Astrocyte (in vitro differentiated cells and primary cell): ENCODE measurements at regions not wholly inside any gene's neighbourhood (a gene's known extent, or its start where the extent isn't known, plus 50 kb on each side); places are given as distances from the start of the nearest gene placed in this dataset.
A peak's percentile ranks its signal among the peaks of the same experiment; 100 is the strongest.

ENCODE experiments used
- DNase-seq: peaks from one replicate; pipeline ENCODE4 v3.0.0-alpha.2; 2010; ENCODE audit warnings: low read depth
- FAIRE-seq: peaks from 2 replicates; lab custom pipeline; 2011; peaks lifted over from hg19 to GRCh38; lab: Jason Lieb, UNC
- H2AFZ ChIP-seq: 2 replicates; pipeline ENCODE4 v1.6.0; 2012; ENCODE audit warnings: low read depth, low read length, inconsistent platforms
- H3K27ac ChIP-seq: 2 replicates; pipeline ENCODE4 v1.5.1; 2011; ENCODE audit warnings: low read depth, low read length, inconsistent platforms
- H3K27me3 ChIP-seq: 2 replicates; pipeline ENCODE4 v1.6.0; 2011; ENCODE audit warnings: low read length, inconsistent platforms; ENCODE audit not compliant: insufficient read depth
- H3K36me3 ChIP-seq: 2 replicates; pipeline ENCODE4 v1.5.1; 2011; ENCODE audit warnings: low read length, inconsistent platforms; ENCODE audit not compliant: insufficient read depth
- H3K4me1 ChIP-seq: 2 replicates; pipeline ENCODE4 v1.5.1; 2011; ENCODE audit warnings: low read length, inconsistent platforms; ENCODE audit not compliant: insufficient read depth
- H3K4me2 ChIP-seq: 2 replicates; pipeline ENCODE4 v1.6.0; 2012; ENCODE audit warnings: low read length, inconsistent platforms
- H3K4me3 ChIP-seq: 2 replicates; pipeline ENCODE4 v1.5.1; 2011; ENCODE audit warnings: low read depth, mild to moderate bottlenecking, low read length, inconsistent platforms; ENCODE audit not compliant: insufficient read depth
- H3K79me2 ChIP-seq: 2 replicates; pipeline ENCODE4 v1.6.0; 2012; ENCODE audit warnings: mild to moderate bottlenecking, low read length, inconsistent platforms; ENCODE audit not compliant: insufficient read depth
- H3K9ac ChIP-seq: 2 replicates; pipeline ENCODE4 v1.6.0; 2012; ENCODE audit warnings: mild to moderate bottlenecking, low read length, inconsistent platforms
- H3K9me3 ChIP-seq: 2 replicates; pipeline ENCODE4 v1.5.1; 2012; ENCODE audit warnings: low read depth, mild to moderate bottlenecking, low read length, inconsistent platforms; ENCODE audit not compliant: insufficient read depth
- H4K20me1 ChIP-seq: 2 replicates; pipeline ENCODE4 v1.6.0; 2012; ENCODE audit warnings: low read length, inconsistent platforms; ENCODE audit not compliant: insufficient read depth
- H3K27ac Mint-ChIP-seq: one replicate; pipeline ENCODE4 v1.8.0; 2021; ENCODE audit warnings: mild to moderate bottlenecking, mixed read lengths; ENCODE audit not compliant: unreplicated experiment
- H3K27me3 Mint-ChIP-seq: one replicate; pipeline ENCODE4 v1.8.0; 2021; ENCODE audit warnings: low read depth, mixed read lengths; ENCODE audit not compliant: unreplicated experiment
- H3K36me3 Mint-ChIP-seq: one replicate; pipeline ENCODE4 v1.8.0; 2021; ENCODE audit warnings: low read depth, mixed read lengths; ENCODE audit not compliant: unreplicated experiment
- H3K4me1 Mint-ChIP-seq: one replicate; pipeline ENCODE4 v1.8.0; 2021; ENCODE audit warnings: low read depth, mixed read lengths; ENCODE audit not compliant: unreplicated experiment
- H3K4me3 Mint-ChIP-seq: one replicate; pipeline ENCODE4 v1.8.0; 2021; ENCODE audit warnings: mild to moderate bottlenecking, moderate library complexity, mixed read lengths; ENCODE audit not compliant: unreplicated experiment
- H3K9me3 Mint-ChIP-seq: one replicate; pipeline ENCODE4 v1.8.0; 2021; ENCODE audit warnings: mild to moderate bottlenecking, mixed read lengths; ENCODE audit not compliant: unreplicated experiment
- CTCF ChIP-seq: IDR thresholded peaks from 2 replicates; pipeline ENCODE4 v1.5.1; 2011; ENCODE audit warnings: low read depth, mild to moderate bottlenecking, inconsistent platforms, low read length, moderate library complexity; ENCODE audit not compliant: insufficient read depth
- EZH2 ChIP-seq: IDR thresholded peaks from 2 replicates; pipeline ENCODE4 v1.6.1; 2012; ENCODE audit warnings: mild to moderate bottlenecking, low read length, inconsistent platforms; ENCODE audit not compliant: insufficient read depth

- Mint-ChIP-seq H3K27me3 (no peaks in the 10 kb centered on the region), H3K27ac (no peak overlapping the region), H3K36me3 (no peaks in the 10 kb centered on the region), H3K4me3 (no peak overlapping the region), H3K9me3 (no peaks in the 10 kb centered on the region), H3K4me1 (no peaks in the 10 kb centered on the region)
- FAIRE-seq: no peak
- Histone ChIP-seq H2AFZ (no peak overlapping the region), H3K4me3 (no peak overlapping the region), H3K9me3 (no peaks in the 10 kb centered on the region), H4K20me1 (no peaks in the 10 kb centered on the region), H3K27ac (no peak overlapping the region), H3K4me2 (no peak overlapping the region), H3K4me1 (no peaks in the 10 kb centered on the region), H3K27me3 (no peaks in the 10 kb centered on the region), H3K36me3 (no peaks in the 10 kb centered on the region), H3K79me2 (no peaks in the 10 kb centered on the region), H3K9ac (no peak overlapping the region)
- no peak for DNase-seq
- TF ChIP-seq EZH2 (no peak), CTCF (no peak)
These were observed 597.1 kb upstream of the CT83 start for GRCh38 chrX:117059848-117060247.

GRCh38 chrX:117053260-117053659 is 590.5 kb upstream of the CT83 start:
- no peaks in the 10 kb centered on the region for H3K4me1 ChIP-seq
- H3K4me3 ChIP-seq: no peak overlapping the region
- Mint-ChIP-seq H3K27ac (no peak overlapping the region), H3K4me1 (no peaks in the 10 kb centered on the region), H3K36me3 (no peaks in the 10 kb centered on the region), H3K4me3 (no peak overlapping the region), H3K27me3 (no peaks in the 10 kb centered on the region), H3K9me3 (peaks cover 2% of the 10 kb centered on the region)
- H3K27ac ChIP-seq: no peak overlapping the region
- H3K36me3 ChIP-seq: no peaks in the 10 kb centered on the region
- H3K9me3 ChIP-seq: no peaks in the 10 kb centered on the region
- H3K79me2 ChIP-seq: no peaks in the 10 kb centered on the region
- FAIRE-seq: peak; percentile 99
- TF ChIP-seq EZH2: no peak
- TF ChIP-seq CTCF: no peak
- H2AFZ ChIP-seq: no peak overlapping the region
- no peaks in the 10 kb centered on the region for H4K20me1 ChIP-seq
- no peak overlapping the region for H3K9ac ChIP-seq
- DNase-seq: no peak
- no peaks in the 10 kb centered on the region for H3K27me3 ChIP-seq
- H3K4me2 ChIP-seq: no peak overlapping the region

GRCh38 chrX:117038918-117039440 is 576.2 kb upstream of the CT83 start:
- H3K79me2 ChIP-seq: no peaks in the 10 kb centered on the region
- no peaks in the 10 kb centered on the region for H3K27me3 ChIP-seq
- no peaks in the 10 kb centered on the region for H3K9me3 Mint-ChIP-seq
- no peak overlapping the region for H3K4me2 ChIP-seq
- no peaks in the 10 kb centered on the region for H4K20me1 ChIP-seq
- no peak overlapping the region for H3K27ac ChIP-seq
- no peak overlapping the region for H3K4me3 Mint-ChIP-seq
- no peak for DNase-seq
- no peaks in the 10 kb centered on the region for H3K36me3 Mint-ChIP-seq
- no peak for FAIRE-seq
- no peak overlapping the region for H3K4me3 ChIP-seq
- no peaks in the 10 kb centered on the region for H3K27me3 Mint-ChIP-seq
- no peak overlapping the region for H2AFZ ChIP-seq
- TF ChIP-seq EZH2 (no peak), CTCF (no peak)
- no peaks in the 10 kb centered on the region for H3K4me1 ChIP-seq
- no peaks in the 10 kb centered on the region for H3K4me1 Mint-ChIP-seq
- no peak overlapping the region for H3K27ac Mint-ChIP-seq
- no peaks in the 10 kb centered on the region for H3K36me3 ChIP-seq
- no peaks in the 10 kb centered on the region for H3K9me3 ChIP-seq
- no peak overlapping the region for H3K9ac ChIP-seq
